ENCODE measurements at regions not wholly inside any gene's neighbourhood (a gene's known extent, or its start where the extent isn't known, plus 50 kb on each side); places are given as distances from the start of the nearest gene placed in this dataset.
"Not testable (repeated sequence)": the region's sequence is repeated elsewhere in the genome, so short reads cannot be mapped to it uniquely, and the experiment has no call there.

DNA sequence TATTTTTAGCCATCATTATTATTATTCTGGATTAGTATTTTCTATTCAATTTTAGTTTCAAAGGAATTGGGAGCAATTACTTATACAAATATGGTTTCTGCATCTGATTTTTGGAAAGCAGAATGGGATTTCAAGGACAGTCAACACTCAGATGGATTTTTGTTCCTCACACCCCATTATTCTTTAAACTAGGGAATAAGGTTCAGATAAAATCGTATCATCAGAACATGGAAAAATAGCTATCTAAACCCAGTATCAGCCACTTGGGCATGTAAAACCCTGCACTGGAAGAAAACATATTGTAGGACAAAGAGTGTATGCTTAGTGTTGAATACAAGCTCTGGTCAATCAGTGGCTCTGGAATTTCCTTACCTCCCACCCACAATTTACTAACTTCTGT is 452.5 kb downstream of the ZNF516 start:
- DNase-seq (ENCODE audit: low read depth): no peak
- H3K4me3 ChIP-seq (ENCODE audit: low read depth, low read length): no peak overlapping the region
- TF ChIP-seq, protein P1, sequence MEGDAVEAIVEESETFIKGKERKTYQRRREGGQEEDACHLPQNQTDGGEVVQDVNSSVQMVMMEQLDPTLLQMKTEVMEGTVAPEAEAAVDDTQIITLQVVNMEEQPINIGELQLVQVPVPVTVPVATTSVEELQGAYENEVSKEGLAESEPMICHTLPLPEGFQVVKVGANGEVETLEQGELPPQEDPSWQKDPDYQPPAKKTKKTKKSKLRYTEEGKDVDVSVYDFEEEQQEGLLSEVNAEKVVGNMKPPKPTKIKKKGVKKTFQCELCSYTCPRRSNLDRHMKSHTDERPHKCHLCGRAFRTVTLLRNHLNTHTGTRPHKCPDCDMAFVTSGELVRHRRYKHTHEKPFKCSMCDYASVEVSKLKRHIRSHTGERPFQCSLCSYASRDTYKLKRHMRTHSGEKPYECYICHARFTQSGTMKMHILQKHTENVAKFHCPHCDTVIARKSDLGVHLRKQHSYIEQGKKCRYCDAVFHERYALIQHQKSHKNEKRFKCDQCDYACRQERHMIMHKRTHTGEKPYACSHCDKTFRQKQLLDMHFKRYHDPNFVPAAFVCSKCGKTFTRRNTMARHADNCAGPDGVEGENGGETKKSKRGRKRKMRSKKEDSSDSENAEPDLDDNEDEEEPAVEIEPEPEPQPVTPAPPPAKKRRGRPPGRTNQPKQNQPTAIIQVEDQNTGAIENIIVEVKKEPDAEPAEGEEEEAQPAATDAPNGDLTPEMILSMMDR (conservative IDR thresholded peaks at IDR 0.05; ENCODE audit: low read depth, low read length): no peak

DNA sequence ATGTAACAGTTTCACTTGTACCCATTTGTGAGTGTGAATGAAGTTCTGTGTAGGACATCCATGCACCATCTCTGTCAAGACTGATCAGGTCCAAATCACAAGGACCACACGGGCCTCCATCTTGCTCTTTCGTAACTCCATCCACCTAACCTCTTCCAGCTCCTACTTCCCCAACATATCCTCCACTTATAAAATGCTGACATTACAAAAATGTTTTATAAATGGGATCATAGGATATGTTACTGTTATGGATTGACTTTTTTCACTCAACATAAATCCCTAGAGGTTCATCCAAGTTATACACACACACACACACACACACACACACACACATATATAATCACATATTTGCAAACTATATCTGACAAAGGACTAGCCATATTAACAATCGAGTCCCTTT is 476.8 kb downstream of the ZNF516 start:
- TF ChIP-seq, protein P1 (conservative IDR thresholded peaks at IDR 0.05; ENCODE audit: low read depth, low read length): no peak
- no peak overlapping the region for H3K4me3 ChIP-seq (ENCODE audit: low read depth, low read length)
- no peak for DNase-seq (ENCODE audit: low read depth)

DNA sequence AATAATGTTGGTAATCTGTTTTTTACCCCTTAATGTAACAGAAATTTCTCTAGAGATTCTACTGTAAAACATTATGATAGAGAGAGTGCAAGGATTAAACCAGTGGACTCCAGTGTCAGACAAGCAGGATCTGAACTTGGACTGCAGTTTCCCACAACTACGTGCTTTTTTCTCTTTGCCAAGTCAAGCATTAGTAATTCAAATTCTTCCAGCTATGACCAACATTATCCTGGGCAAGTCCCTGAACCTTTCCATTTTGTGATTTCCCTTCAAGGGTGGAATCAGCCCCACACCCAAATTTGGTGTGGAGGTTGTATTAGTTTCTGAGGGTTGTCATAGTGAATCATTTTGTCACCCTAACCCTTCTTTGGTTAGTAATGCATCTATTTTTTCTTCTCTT is 482.0 kb downstream of the ZNF516 start:
- no peak overlapping the region for H3K4me3 ChIP-seq (ENCODE audit: low read depth, low read length)
- TF ChIP-seq, protein P1 (conservative IDR thresholded peaks at IDR 0.05; ENCODE audit: low read depth, low read length): no peak
- DNase-seq (ENCODE audit: low read depth): no peak

DNA sequence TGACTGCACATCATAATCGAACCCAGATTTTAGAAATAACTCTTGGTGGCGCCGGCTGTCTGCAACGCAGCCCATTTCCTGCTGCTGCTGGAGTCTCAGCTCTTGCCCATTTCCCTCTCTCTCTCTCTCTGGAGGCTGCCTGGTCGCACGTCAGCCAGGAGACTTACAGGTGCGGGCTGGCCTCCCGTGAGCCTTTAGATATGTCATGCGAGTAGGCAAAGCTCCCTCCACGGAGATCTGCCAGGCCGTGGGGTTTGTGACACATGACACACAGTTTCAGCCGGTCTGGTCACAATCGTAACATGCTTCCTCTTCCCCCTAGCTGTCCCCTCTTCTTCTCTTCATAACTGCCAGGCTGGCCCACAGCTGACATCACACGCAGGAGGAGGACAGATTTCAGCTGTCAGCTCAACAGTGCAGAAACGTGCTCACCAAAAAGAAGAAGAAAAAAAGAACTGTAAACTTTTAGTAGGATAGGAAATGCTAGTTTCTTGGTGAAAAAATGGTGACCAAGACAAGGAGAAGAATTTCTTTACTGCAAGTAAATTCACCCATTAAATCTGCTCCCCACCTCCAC is 489.3 kb downstream of the ZNF516 start:
- no peak overlapping the region for H3K4me3 ChIP-seq (ENCODE audit: low read depth, low read length)
- no peak for DNase-seq (ENCODE audit: low read depth)
- TF ChIP-seq, protein P1 (conservative IDR thresholded peaks at IDR 0.05; ENCODE audit: low read depth, low read length): no peak

DNA sequence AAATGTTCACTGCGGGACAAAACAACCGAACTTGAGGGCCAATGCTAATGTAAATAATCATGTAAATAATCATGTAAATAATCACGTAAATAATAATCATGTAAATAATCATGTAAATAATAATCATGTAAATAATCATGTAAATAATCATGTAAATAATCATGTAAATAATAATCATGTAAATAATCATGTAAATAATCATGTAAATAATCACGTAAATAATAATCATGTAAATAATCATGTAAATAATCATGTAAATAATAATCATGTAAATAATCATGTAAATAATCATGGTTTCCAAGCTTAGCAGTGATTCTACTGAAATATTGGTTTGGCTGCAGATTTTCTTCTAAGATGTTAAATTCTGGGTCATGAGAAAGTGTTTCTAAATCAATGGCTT is 507.1 kb downstream of the ZNF516 start:
- DNase-seq (ENCODE audit: low read depth); H3K4me3 ChIP-seq (ENCODE audit: low read depth, low read length): not testable (repeated sequence)

DNA sequence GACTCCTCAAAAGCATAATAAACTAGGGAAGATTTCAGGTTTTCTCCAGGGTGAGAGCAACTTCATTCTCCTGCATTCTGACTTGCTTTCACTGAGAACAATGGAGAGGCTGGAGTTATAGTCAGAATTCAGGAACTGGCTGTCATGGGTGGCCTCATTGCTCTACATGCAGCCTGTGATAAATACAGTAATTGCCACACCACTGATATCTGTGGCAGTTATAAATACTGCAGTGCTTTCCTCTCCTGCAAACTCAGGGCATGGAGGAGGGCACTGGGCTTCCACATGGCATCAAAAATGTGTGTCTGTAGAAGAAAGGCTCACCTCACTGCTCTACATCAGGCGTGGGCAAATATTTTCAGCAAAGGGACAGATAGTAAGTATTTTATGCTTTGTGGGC is 510.2 kb downstream of the ZNF516 start:
- no peak for DNase-seq (ENCODE audit: low read depth)
- no peak overlapping the region for H3K4me3 ChIP-seq (ENCODE audit: low read depth, low read length)
- TF ChIP-seq, protein P1 (conservative IDR thresholded peaks at IDR 0.05; ENCODE audit: low read depth, low read length): no peak

DNA sequence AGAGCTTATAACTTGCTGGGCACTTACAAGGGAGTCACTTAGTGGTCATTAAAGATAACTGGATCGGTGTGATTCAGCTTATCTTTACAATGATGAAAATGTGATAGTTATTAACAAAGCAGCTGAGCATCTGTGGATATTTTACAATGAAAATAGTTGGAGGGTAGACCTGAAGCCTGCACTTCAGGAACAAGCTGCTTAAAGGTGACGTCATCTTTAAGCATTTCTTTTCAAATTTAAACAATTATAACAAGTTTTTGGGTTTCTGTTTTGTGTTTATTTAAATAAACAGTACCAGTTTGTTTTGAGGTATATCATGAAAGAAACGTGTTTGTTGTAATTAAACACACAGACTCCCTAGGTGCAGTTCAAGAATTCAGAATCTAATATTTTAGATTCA is 513.9 kb downstream of the ZNF516 start:
- no peak overlapping the region for H3K4me3 ChIP-seq (ENCODE audit: low read depth, low read length)
- TF ChIP-seq, protein P1 (conservative IDR thresholded peaks at IDR 0.05; ENCODE audit: low read depth, low read length): no peak
- DNase-seq (ENCODE audit: low read depth): no peak
